ENCODE measurements at regions not wholly inside any gene's neighbourhood (a gene's known extent, or its start where the extent isn't known, plus 50 kb on each side); places are given as distances from the start of the nearest gene placed in this dataset.

GRCh38 chr13:88074794-88075510 is 403.8 kb downstream of the SLITRK5 start:
- no peak overlapping the region for H3K27ac ChIP-seq (ENCODE audit: low read depth, low read length)
- TF ChIP-seq EZH2phosphoT487 (IDR thresholded peaks at IDR 0.05; ENCODE audit: borderline replicate concordance, low read length) (no peak), CTCF (IDR thresholded peaks at IDR 0.05; ENCODE audit: low read depth, low read length, poor library complexity, severe bottlenecking) (no peak)
- no peaks in the 10 kb centered on the region for H3K79me2 ChIP-seq (ENCODE audit: control insufficient read depth, low read length)
- no peaks in the 10 kb centered on the region for H3K9me2 ChIP-seq (replicated peaks; ENCODE audit: control insufficient read depth, low read length)
- no peaks in the 10 kb centered on the region for H3K27me3 ChIP-seq (ENCODE audit: control insufficient read depth, low read length)
- no peak overlapping the region for H3K4me2 ChIP-seq (ENCODE audit: low read length)
- H3K4me3 ChIP-seq (ENCODE audit: low read length): no peak overlapping the region
- no peaks in the 10 kb centered on the region for H4K20me1 ChIP-seq (ENCODE audit: control insufficient read depth, insufficient read depth, low read depth, low read length)
- no peaks in the 10 kb centered on the region for H3K9me3 ChIP-seq (ENCODE audit: control insufficient read depth, insufficient read depth, low read length)
- no peaks in the 10 kb centered on the region for H3F3A ChIP-seq (ENCODE audit: control insufficient read depth, insufficient read depth)
- no peaks in the 10 kb centered on the region for H3K36me3 ChIP-seq (ENCODE audit: control insufficient read depth, low read length)
- H3K4me1 ChIP-seq (ENCODE audit: control insufficient read depth, low read length): no peaks in the 10 kb centered on the region

GRCh38 chr13:88085036-88085435 is 413.9 kb downstream of the SLITRK5 start:
- no peaks in the 10 kb centered on the region for H3K9me3 ChIP-seq (ENCODE audit: control insufficient read depth, insufficient read depth, low read length)
- no peaks in the 10 kb centered on the region for H3K79me2 ChIP-seq (ENCODE audit: control insufficient read depth, low read length)
- no peaks in the 10 kb centered on the region for H3K9me2 ChIP-seq (replicated peaks; ENCODE audit: control insufficient read depth, low read length)
- H3K27me3 ChIP-seq (ENCODE audit: control insufficient read depth, low read length): no peaks in the 10 kb centered on the region
- H3F3A ChIP-seq (ENCODE audit: control insufficient read depth, insufficient read depth): no peaks in the 10 kb centered on the region
- H3K4me1 ChIP-seq (ENCODE audit: control insufficient read depth, low read length): no peaks in the 10 kb centered on the region
- no peak for TF ChIP-seq CTCF (IDR thresholded peaks at IDR 0.05; ENCODE audit: low read depth, low read length, poor library complexity, severe bottlenecking)
- no peak for TF ChIP-seq EZH2phosphoT487 (IDR thresholded peaks at IDR 0.05; ENCODE audit: borderline replicate concordance, low read length)
- H3K27ac ChIP-seq (ENCODE audit: low read depth, low read length): no peak overlapping the region
- H3K4me2 ChIP-seq (ENCODE audit: low read length): no peak overlapping the region
- no peak overlapping the region for H3K4me3 ChIP-seq (ENCODE audit: low read length)
- no peaks in the 10 kb centered on the region for H4K20me1 ChIP-seq (ENCODE audit: control insufficient read depth, insufficient read depth, low read depth, low read length)
- no peaks in the 10 kb centered on the region for H3K36me3 ChIP-seq (ENCODE audit: control insufficient read depth, low read length)

GRCh38 chr13:88086577-88086976 is 415.4 kb downstream of the SLITRK5 start:
- Histone ChIP-seq H3K9me2 (replicated peaks; ENCODE audit: control insufficient read depth, low read length) (no peaks in the 10 kb centered on the region), H4K20me1 (ENCODE audit: control insufficient read depth, insufficient read depth, low read depth, low read length) (no peaks in the 10 kb centered on the region), H3K79me2 (ENCODE audit: control insufficient read depth, low read length) (no peaks in the 10 kb centered on the region), H3K27ac (ENCODE audit: low read depth, low read length) (no peak overlapping the region), H3K36me3 (ENCODE audit: control insufficient read depth, low read length) (no peaks in the 10 kb centered on the region), H3K4me1 (ENCODE audit: control insufficient read depth, low read length) (no peaks in the 10 kb centered on the region), H3F3A (ENCODE audit: control insufficient read depth, insufficient read depth) (no peaks in the 10 kb centered on the region), H3K4me3 (ENCODE audit: low read length) (no peak overlapping the region), H3K27me3 (ENCODE audit: control insufficient read depth, low read length) (no peaks in the 10 kb centered on the region), H3K9me3 (ENCODE audit: control insufficient read depth, insufficient read depth, low read length) (no peaks in the 10 kb centered on the region), H3K4me2 (ENCODE audit: low read length) (no peak overlapping the region)
- TF ChIP-seq EZH2phosphoT487 (IDR thresholded peaks at IDR 0.05; ENCODE audit: borderline replicate concordance, low read length) (no peak), CTCF (IDR thresholded peaks at IDR 0.05; ENCODE audit: low read depth, low read length, poor library complexity, severe bottlenecking) (no peak)
